ENCODE measurements at regions not wholly inside any gene's neighbourhood (a gene's known extent, or its start where the extent isn't known, plus 50 kb on each side); places are given as distances from the start of the nearest gene placed in this dataset.

- no peaks in the 10 kb centered on the region for H4K20me1 ChIP-seq (ENCODE audit: insufficient read depth)
- no peaks in the 10 kb centered on the region for H3K9me3 ChIP-seq (ENCODE audit: low read length)
- H3K9me2 ChIP-seq (ENCODE audit: insufficient read depth, low read length): no peaks in the 10 kb centered on the region
- TF ChIP-seq MXI1 (conservative IDR thresholded peaks at IDR 0.05; ENCODE audit: poor library complexity, severe bottlenecking) (no peak), TAF1 (IDR thresholded peaks at IDR 0.05; ENCODE audit: low read depth) (no peak), EP300 (conservative IDR thresholded peaks at IDR 0.05; ENCODE audit: poor library complexity, severe bottlenecking) (no peak), CTCF (IDR thresholded peaks at IDR 0.05; ENCODE audit: poor library complexity, severe bottlenecking) (no peak), RAD21 (conservative IDR thresholded peaks at IDR 0.05) (no peak), POLR2AphosphoS5 (IDR thresholded peaks at IDR 0.05) (no peak)
- no peaks in the 10 kb centered on the region for H3K36me3 ChIP-seq (ENCODE audit: insufficient read depth, low read length)
- H3K79me2 ChIP-seq (replicated peaks; ENCODE audit: insufficient read depth, low read length): no peaks in the 10 kb centered on the region
- no peak overlapping the region for H3K27ac ChIP-seq (ENCODE audit: low read length)
- no peak overlapping the region for H3K9ac ChIP-seq (ENCODE audit: low read length)
- H3F3A ChIP-seq (ENCODE audit: insufficient read depth, low read length, poor library complexity, severe bottlenecking): no peaks in the 10 kb centered on the region
- no peak overlapping the region for H2AFZ ChIP-seq (ENCODE audit: low read depth, low read length)
- H3K4me2 ChIP-seq (ENCODE audit: low read length): no peak overlapping the region
- no peak overlapping the region for H3K4me3 ChIP-seq (ENCODE audit: low read length)
- H3K27me3 ChIP-seq (ENCODE audit: insufficient read depth, low read depth, low read length): no peaks in the 10 kb centered on the region
These were observed 87.3 kb upstream of the PEG3 start for GRCh38 chr19:56927791-56928207.

- Histone ChIP-seq H2AFZ (ENCODE audit: low read depth, low read length) (no peak overlapping the region), H3K79me2 (replicated peaks; ENCODE audit: insufficient read depth, low read length) (no peaks in the 10 kb centered on the region), H3F3A (ENCODE audit: insufficient read depth, low read length, poor library complexity, severe bottlenecking) (no peaks in the 10 kb centered on the region), H3K4me2 (ENCODE audit: low read length) (no peak overlapping the region), H3K9me3 (ENCODE audit: low read length) (no peaks in the 10 kb centered on the region), H3K27ac (ENCODE audit: low read length) (no peak overlapping the region), H3K4me3 (ENCODE audit: low read length) (no peak overlapping the region), H3K9me2 (ENCODE audit: insufficient read depth, low read length) (no peaks in the 10 kb centered on the region), H3K9ac (ENCODE audit: low read length) (no peak overlapping the region), H4K20me1 (ENCODE audit: insufficient read depth) (no peaks in the 10 kb centered on the region), H3K27me3 (ENCODE audit: insufficient read depth, low read depth, low read length) (no peaks in the 10 kb centered on the region), H3K36me3 (ENCODE audit: insufficient read depth, low read length) (no peaks in the 10 kb centered on the region)
- TF ChIP-seq RAD21 (conservative IDR thresholded peaks at IDR 0.05) (no peak), TAF1 (IDR thresholded peaks at IDR 0.05; ENCODE audit: low read depth) (no peak), SMC3 (conservative IDR thresholded peaks at IDR 0.05; ENCODE audit: poor library complexity) (no peak), MXI1 (conservative IDR thresholded peaks at IDR 0.05; ENCODE audit: poor library complexity, severe bottlenecking) (no peak), POLR2AphosphoS5 (IDR thresholded peaks at IDR 0.05) (no peak), EZH2 (IDR thresholded peaks at IDR 0.05; ENCODE audit: borderline replicate concordance, insufficient read depth, low read length, poor library complexity, severe bottlenecking) (no peak), REST (IDR thresholded peaks at IDR 0.05; ENCODE audit: borderline replicate concordance) (no peak)
These were observed 90.4 kb upstream of the PEG3 start for GRCh38 chr19:56930647-56931535.
